ENCODE measurements at regions not wholly inside any gene's neighbourhood (a gene's known extent, or its start where the extent isn't known, plus 50 kb on each side); places are given as distances from the start of the nearest gene placed in this dataset.

- Mint-ChIP-seq H3K36me3 (ENCODE audit: insufficient read depth in 1 of 3, low read depth in 3 of 3) (peaks cover 0 to 1% (median 0%) of the 10 kb centered on the region in 3 experiments; a peak in 1 of 7 replicates), H3K9me3 (no peaks in the 10 kb centered on the region; a peak in 1 of 5 replicates), H3K27ac (no peak overlapping the region), H3K4me1 (peaks cover 6 to 7% of the 10 kb centered on the region in 2 experiments; a peak in 3 of 4 replicates), H3K4me3 (no peak overlapping the region), H3K27me3 (ENCODE audit: low read depth) (no peaks in the 10 kb centered on the region; the same call in 1 of the 2 replicates)
- Histone ChIP-seq H4K20me1 (ENCODE audit: control insufficient read depth, insufficient read depth, insufficient read length) (no peaks in the 10 kb centered on the region), H2AFZ (ENCODE audit: low read length) (no peak overlapping the region), H3K79me2 (ENCODE audit: insufficient read depth, low read length) (no peaks in the 10 kb centered on the region), H4K8ac (replicated peaks; ENCODE audit: insufficient read length, low read depth, low read length) (no peak overlapping the region), H3K4me1 (ENCODE audit: insufficient read depth, low read length) (no peaks in the 10 kb centered on the region; the same call in 1 of the 2 replicates), H3K14ac (ENCODE audit: insufficient read depth, low read length) (no peak overlapping the region), H2BK5ac (ENCODE audit: insufficient read length, low read length) (no peak overlapping the region), H4K5ac (ENCODE audit: insufficient read length, low read depth, low read length) (no peak overlapping the region), H3K9ac (ENCODE audit: extremely low read depth, insufficient read length, low read length) (no peak overlapping the region), H2AK5ac (ENCODE audit: insufficient read length, low read length) (no peak overlapping the region), H2BK20ac (ENCODE audit: low read depth, low read length, poor library complexity, severe bottlenecking) (no peak overlapping the region), H2BK15ac (ENCODE audit: low read depth, low read length) (no peak overlapping the region), H3K18ac (ENCODE audit: insufficient read length, low read depth, low read length) (no peak overlapping the region), H3K79me1 (ENCODE audit: insufficient read depth, low read depth, low read length, poor library complexity, severe bottlenecking) (no peaks in the 10 kb centered on the region), H2BK120ac (ENCODE audit: low read depth, low read length, poor library complexity, severe bottlenecking) (no peak overlapping the region), H3K56ac (ENCODE audit: insufficient read length, low read depth, low read length) (no peak overlapping the region), H3K4ac (ENCODE audit: low read depth, low read length) (no peak overlapping the region), H3K23me2 (ENCODE audit: insufficient read length, low read depth, low read length, poor library complexity, severe bottlenecking) (no peaks in the 10 kb centered on the region), H4K91ac (ENCODE audit: insufficient read length, low read depth, low read length) (no peak overlapping the region), H3K27ac (ENCODE audit: insufficient read length, low read depth, low read length) (no peak overlapping the region), H3K23ac (ENCODE audit: insufficient read length, low read depth, low read length) (no peak overlapping the region), H3T11ph (ENCODE audit: low read length) (no peak overlapping the region), H2BK12ac (ENCODE audit: insufficient read length, low read depth, low read length) (no peak overlapping the region), H3K4me2 (ENCODE audit: insufficient read depth, insufficient read length, low read length) (no peak overlapping the region), H3K9me3 (ENCODE audit: control insufficient read depth, low read depth, low read length) (no peaks in the 10 kb centered on the region), H3K27me3 (ENCODE audit: insufficient read depth, low read length) (no peaks in the 10 kb centered on the region)
- WGBS (ENCODE audit: extremely low coverage, insufficient read length, low lambda C conversion rate) = no CpG with 5 or more reads among the region's 7 CpGs
- TF ChIP-seq CTCF (conservative IDR thresholded peaks at IDR 0.05) = no peak
- no peak for DNase-seq
Measured at GRCh38 chr2:8137801-8138200, 544.1 kb upstream of the ID2 start.

All from H9 (cell line).